ENCODE measurements at regions not wholly inside any gene's neighbourhood (a gene's known extent, or its start where the extent isn't known, plus 50 kb on each side); places are given as distances from the start of the nearest gene placed in this dataset.

DNA sequence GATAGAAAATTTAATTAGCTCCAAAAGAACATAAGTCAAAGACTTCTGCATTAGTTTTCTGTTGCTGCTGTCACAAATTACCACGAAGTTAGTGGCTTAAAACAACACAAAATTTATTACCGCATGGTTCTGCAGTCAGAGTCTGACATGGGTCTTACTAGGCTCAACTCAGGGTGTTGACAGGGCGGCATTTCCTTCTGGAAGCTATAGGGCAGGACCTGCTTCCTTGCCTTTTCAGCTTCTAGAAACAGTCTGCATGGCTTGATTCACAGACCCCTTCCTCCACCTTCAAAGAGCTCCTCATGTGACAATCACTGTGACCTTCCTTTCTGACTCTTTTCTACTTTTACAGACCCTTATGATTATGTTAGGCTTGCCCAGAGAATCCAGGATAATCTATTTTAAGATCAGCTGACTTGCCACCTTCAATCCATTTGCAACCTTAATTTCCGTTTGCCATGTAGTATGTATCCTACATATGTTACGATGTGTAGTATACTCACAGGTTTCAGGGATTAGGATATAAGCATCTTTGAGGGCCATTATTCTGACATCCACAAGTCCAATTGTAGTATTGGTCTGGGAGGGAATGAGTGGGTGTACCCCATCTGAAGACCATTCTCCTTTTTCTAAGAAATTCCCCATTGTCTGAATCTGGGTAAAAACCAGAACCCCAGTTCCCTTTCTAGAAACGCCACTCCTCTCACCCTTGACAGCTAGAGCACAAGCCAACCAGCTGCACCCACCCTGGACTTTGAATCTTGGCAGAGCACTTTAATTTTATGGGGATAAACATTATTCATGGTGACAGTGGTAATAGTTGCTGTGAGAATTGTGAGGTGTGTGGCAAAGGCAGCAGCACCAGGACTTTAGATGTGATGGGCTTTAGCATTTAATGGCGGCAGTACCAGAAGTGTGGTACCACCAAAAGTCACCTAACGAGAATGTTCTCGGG, 265.5 kb downstream of the KCNJ2 start:
- dilution Hi-C loops (cut with HindIII; ENCODE audit: low sequenced_read_pairs, unreplicated experiment), result no loop called here
- no TSS peak for BruUV-seq (replicated peaks)
- Histone ChIP-seq H3K56ac (ENCODE audit: extremely low read depth, insufficient read depth, low read length) (no peak overlapping the region), H3K36me3 (ENCODE audit: control insufficient read depth, insufficient read depth, low read length) (no peaks in the 10 kb centered on the region), H3K9ac (ENCODE audit: low read depth, low read length) (no peak overlapping the region), H2AK5ac (ENCODE audit: low read depth, low read length) (no peak overlapping the region), H3K4ac (ENCODE audit: low read depth, low read length) (no peak overlapping the region), H3K4me3 (ENCODE audit: insufficient read depth, low read depth, low read length) (no peak overlapping the region), H3K4me1 (ENCODE audit: control insufficient read depth, insufficient read depth, low read length) (no peaks in the 10 kb centered on the region), H3K27ac (ENCODE audit: insufficient read depth, low read length) (no peak overlapping the region), H2BK20ac (ENCODE audit: low read depth, low read length) (no peak overlapping the region), H3K9me1 (ENCODE audit: insufficient read depth, low read length) (no peaks in the 10 kb centered on the region), H4K8ac (ENCODE audit: low read depth in 2 of 2, low read length in 2 of 2) (no peak overlapping the region), H4K20me1 (ENCODE audit: insufficient read depth, low read length) (no peaks in the 10 kb centered on the region), H3K14ac (replicated peaks; ENCODE audit: low read depth, low read length) (no peak overlapping the region), H2AK9ac (replicated peaks; ENCODE audit: low read depth, low read length, poor library complexity) (no peak overlapping the region), H4K5ac (ENCODE audit: low read depth, low read length) (no peak overlapping the region), H4K91ac (ENCODE audit: insufficient read depth, low read depth, low read length) (no peak overlapping the region), H2BK120ac (ENCODE audit: low read depth, low read length) (no peak overlapping the region), H3K9me3 (ENCODE audit: control insufficient read depth, insufficient read depth, low read length) (no peaks in the 10 kb centered on the region), H2BK5ac (ENCODE audit: low read depth, low read length, poor library complexity, severe bottlenecking) (no peak overlapping the region), H3K18ac (ENCODE audit: low read depth, low read length) (no peak overlapping the region), H3K27me3 (ENCODE audit: control insufficient read depth, insufficient read depth, low read length) (no peaks in the 10 kb centered on the region), H3K79me1 (ENCODE audit: low read depth in 1 of 2, low read length in 2 of 2) (no peaks in the 10 kb centered on the region), H3K23ac (ENCODE audit: low read depth, low read length) (no peak overlapping the region), H3K4me2 (ENCODE audit: low read depth, low read length) (no peak overlapping the region), H2BK15ac (ENCODE audit: low read depth, low read length) (no peak overlapping the region), H2AFZ (replicated peaks; ENCODE audit: low read length, poor library complexity) (no peak overlapping the region)
- DNase-seq, result no peak
- ChIA-PET POLR2A (ENCODE audit: unreplicated experiment) (no interaction called here), CTCF (no interaction called here)
- intact Hi-C loops (cut with micrococcal nuclease), result no loop called here
- 62% methylated on average over 3 of the region's 9 CpGs; no CpG with 5 or more reads in 1 of the 2 experiments for WGBS, 2 experiments (ENCODE audit: extremely low coverage in 2 of 2, insufficient read length in 1 of 2)
- no peak for ATAC-seq (ENCODE audit: low read depth)
- in situ Hi-C loops (cut with MboI; ENCODE audit: low sequenced_read_pairs), result no loop called here
- TF ChIP-seq, protein P1, sequence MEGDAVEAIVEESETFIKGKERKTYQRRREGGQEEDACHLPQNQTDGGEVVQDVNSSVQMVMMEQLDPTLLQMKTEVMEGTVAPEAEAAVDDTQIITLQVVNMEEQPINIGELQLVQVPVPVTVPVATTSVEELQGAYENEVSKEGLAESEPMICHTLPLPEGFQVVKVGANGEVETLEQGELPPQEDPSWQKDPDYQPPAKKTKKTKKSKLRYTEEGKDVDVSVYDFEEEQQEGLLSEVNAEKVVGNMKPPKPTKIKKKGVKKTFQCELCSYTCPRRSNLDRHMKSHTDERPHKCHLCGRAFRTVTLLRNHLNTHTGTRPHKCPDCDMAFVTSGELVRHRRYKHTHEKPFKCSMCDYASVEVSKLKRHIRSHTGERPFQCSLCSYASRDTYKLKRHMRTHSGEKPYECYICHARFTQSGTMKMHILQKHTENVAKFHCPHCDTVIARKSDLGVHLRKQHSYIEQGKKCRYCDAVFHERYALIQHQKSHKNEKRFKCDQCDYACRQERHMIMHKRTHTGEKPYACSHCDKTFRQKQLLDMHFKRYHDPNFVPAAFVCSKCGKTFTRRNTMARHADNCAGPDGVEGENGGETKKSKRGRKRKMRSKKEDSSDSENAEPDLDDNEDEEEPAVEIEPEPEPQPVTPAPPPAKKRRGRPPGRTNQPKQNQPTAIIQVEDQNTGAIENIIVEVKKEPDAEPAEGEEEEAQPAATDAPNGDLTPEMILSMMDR (conservative IDR thresholded peaks at IDR 0.05; ENCODE audit: low read depth, low read length), result no peak
- TF ChIP-seq, protein P2, sequence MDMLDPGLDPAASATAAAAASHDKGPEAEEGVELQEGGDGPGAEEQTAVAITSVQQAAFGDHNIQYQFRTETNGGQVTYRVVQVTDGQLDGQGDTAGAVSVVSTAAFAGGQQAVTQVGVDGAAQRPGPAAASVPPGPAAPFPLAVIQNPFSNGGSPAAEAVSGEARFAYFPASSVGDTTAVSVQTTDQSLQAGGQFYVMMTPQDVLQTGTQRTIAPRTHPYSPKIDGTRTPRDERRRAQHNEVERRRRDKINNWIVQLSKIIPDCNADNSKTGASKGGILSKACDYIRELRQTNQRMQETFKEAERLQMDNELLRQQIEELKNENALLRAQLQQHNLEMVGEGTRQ (IDR thresholded peaks at IDR 0.05; ENCODE audit: low read depth, low read length), result no peak
- TF ChIP-seq RAD21 (IDR thresholded peaks at IDR 0.05; ENCODE audit: low read length) (no peak), FOS (IDR thresholded peaks at IDR 0.05; ENCODE audit: low read depth, low read length) (no peak), MXI1 (IDR thresholded peaks at IDR 0.05; ENCODE audit: borderline replicate concordance, low read depth, low read length) (no peak), MAFK (IDR thresholded peaks at IDR 0.05; ENCODE audit: low read depth, low read length) (no peak), SMC3 (IDR thresholded peaks at IDR 0.05; ENCODE audit: low read depth, low read length) (no peak), POLR2A (IDR thresholded peaks at IDR 0.05; ENCODE audit: low read depth, low read length) (no peak), RCOR1 (IDR thresholded peaks at IDR 0.05; ENCODE audit: insufficient replicate concordance, low read length) (no peak), CEBPB (IDR thresholded peaks at IDR 0.05; ENCODE audit: low read depth, low read length) (no peak), RFX5 (IDR thresholded peaks at IDR 0.05; ENCODE audit: low read depth, low read length) (no peak), CHD1 (IDR thresholded peaks at IDR 0.05; ENCODE audit: low read depth, low read length) (no peak), BHLHE40 (IDR thresholded peaks at IDR 0.05; ENCODE audit: low read depth, low read length) (no peak), MAZ (IDR thresholded peaks at IDR 0.05; ENCODE audit: borderline replicate concordance, low read depth, low read length) (no peak), NFE2L2 (IDR thresholded peaks at IDR 0.05; ENCODE audit: low read depth, low read length) (no peak)

Data from IMR-90 (cell line).